Osteoblast (primary cell): ENCODE measurements at regions not wholly inside any gene's neighbourhood (a gene's known extent, or its start where the extent isn't known, plus 50 kb on each side); places are given as distances from the start of the nearest gene placed in this dataset.

ENCODE experiments used
- DNase-seq: peaks from one replicate; pipeline ENCODE4 v3.0.0; 2011; ENCODE audit warnings: low spot score, mixed read lengths; ENCODE audit not compliant: insufficient read length; ENCODE audit errors: missing footprints
- H2AFZ ChIP-seq: 2 replicates; pipeline ENCODE4 v1.6.0; 2011; ENCODE audit warnings: mild to moderate bottlenecking, low read length
- H3K27ac ChIP-seq: 2 replicates; pipeline ENCODE4 v1.5.1; 2011; ENCODE audit warnings: mild to moderate bottlenecking, low read depth, low read length, moderate library complexity
- H3K27me3 ChIP-seq: 2 replicates; pipeline ENCODE4 v1.6.0; 2012; ENCODE audit warnings: mild to moderate bottlenecking, control low read depth, inconsistent platforms, low read length, moderate library complexity; ENCODE audit not compliant: insufficient read depth
- H3K36me3 ChIP-seq: 2 replicates; pipeline ENCODE4 v1.5.1; 2011; ENCODE audit warnings: mild to moderate bottlenecking, low read length, control low read depth, moderate library complexity; ENCODE audit not compliant: insufficient read depth
- H3K4me1 ChIP-seq: 2 replicates; pipeline ENCODE4 v1.5.1; 2011; ENCODE audit warnings: mild to moderate bottlenecking, low read length, control low read depth, moderate library complexity; ENCODE audit not compliant: insufficient read depth
- H3K4me2 ChIP-seq: 2 replicates; pipeline ENCODE4 v1.6.0; 2011; ENCODE audit warnings: mild to moderate bottlenecking, low read length; ENCODE audit not compliant: insufficient read depth
- H3K4me3 ChIP-seq: fragments of 200-600 bp; sonication (generic); 3 replicates; pipeline ENCODE4 v1.5.1; 2012; ENCODE audit warnings: mild to moderate bottlenecking, low read length, inconsistent platforms; ENCODE audit not compliant: insufficient read depth
- H3K79me2 ChIP-seq: 2 replicates; pipeline ENCODE4 v1.6.0; 2012; ENCODE audit warnings: mild to moderate bottlenecking, low read length, control low read depth, inconsistent platforms; ENCODE audit not compliant: insufficient read depth
- H3K9me3 ChIP-seq: 2 replicates; pipeline ENCODE4 v1.5.1; 2011; ENCODE audit warnings: low read depth, low read length, control low read depth
- H4K20me1 ChIP-seq: 2 replicates; pipeline ENCODE4 v1.6.0; 2012; ENCODE audit warnings: mild to moderate bottlenecking, low read length, control low read depth; ENCODE audit not compliant: insufficient read depth
- TF ChIP-seq, protein P1 (sequence below): IDR thresholded peaks from 2 replicates; pipeline ENCODE4 v1.5.1; 2011; ENCODE audit warnings: mild to moderate bottlenecking, low read depth, low read length, moderate library complexity; ENCODE audit errors: extremely low read depth

GRCh38 chr10:65413001-65413400, 1512.8 kb upstream of the LRRTM3 start:
- Histone ChIP-seq H4K20me1 (no peaks in the 10 kb centered on the region), H3K27me3 (no peaks in the 10 kb centered on the region), H3K79me2 (no peaks in the 10 kb centered on the region), H3K4me3 (no peak overlapping the region), H3K4me2 (no peak overlapping the region), H3K27ac (no peak overlapping the region), H3K36me3 (no peaks in the 10 kb centered on the region), H3K9me3 (peaks cover 2% of the 10 kb centered on the region), H3K4me1 (no peaks in the 10 kb centered on the region), H2AFZ (no peak overlapping the region)
- TF ChIP-seq, protein P1, sequence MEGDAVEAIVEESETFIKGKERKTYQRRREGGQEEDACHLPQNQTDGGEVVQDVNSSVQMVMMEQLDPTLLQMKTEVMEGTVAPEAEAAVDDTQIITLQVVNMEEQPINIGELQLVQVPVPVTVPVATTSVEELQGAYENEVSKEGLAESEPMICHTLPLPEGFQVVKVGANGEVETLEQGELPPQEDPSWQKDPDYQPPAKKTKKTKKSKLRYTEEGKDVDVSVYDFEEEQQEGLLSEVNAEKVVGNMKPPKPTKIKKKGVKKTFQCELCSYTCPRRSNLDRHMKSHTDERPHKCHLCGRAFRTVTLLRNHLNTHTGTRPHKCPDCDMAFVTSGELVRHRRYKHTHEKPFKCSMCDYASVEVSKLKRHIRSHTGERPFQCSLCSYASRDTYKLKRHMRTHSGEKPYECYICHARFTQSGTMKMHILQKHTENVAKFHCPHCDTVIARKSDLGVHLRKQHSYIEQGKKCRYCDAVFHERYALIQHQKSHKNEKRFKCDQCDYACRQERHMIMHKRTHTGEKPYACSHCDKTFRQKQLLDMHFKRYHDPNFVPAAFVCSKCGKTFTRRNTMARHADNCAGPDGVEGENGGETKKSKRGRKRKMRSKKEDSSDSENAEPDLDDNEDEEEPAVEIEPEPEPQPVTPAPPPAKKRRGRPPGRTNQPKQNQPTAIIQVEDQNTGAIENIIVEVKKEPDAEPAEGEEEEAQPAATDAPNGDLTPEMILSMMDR = no peak
- no peak for DNase-seq

DNA sequence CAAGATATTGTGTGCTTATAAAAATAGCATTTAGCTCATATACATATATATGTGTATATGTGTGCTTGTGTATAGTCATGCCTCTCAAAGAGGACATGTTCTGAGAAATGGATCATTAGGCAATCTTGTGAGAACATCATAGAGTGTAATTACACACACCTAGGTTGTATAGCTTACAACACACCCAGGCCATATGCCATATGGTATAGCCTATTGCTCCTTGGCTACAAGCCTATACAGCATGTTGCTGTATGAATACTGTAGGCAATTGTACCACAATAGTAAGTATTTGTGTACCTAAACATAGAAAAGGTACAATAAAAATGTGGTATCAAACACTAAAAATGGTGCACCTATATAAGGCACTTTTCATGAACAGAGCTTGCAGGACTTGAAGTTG, 1510.5 kb upstream of the LRRTM3 start:
- Histone ChIP-seq H3K4me1 (no peaks in the 10 kb centered on the region), H3K4me3 (no peak overlapping the region), H2AFZ (no peak overlapping the region), H3K79me2 (no peaks in the 10 kb centered on the region), H4K20me1 (no peaks in the 10 kb centered on the region), H3K36me3 (no peaks in the 10 kb centered on the region), H3K9me3 (peaks cover 2% of the 10 kb centered on the region), H3K27me3 (no peaks in the 10 kb centered on the region), H3K27ac (no peak overlapping the region), H3K4me2 (no peak overlapping the region)
- no peak for DNase-seq
- TF ChIP-seq, protein P1 = no peak

GRCh38 chr10:65416094-65416493, 1509.7 kb upstream of the LRRTM3 start:
- H3K27me3 ChIP-seq = no peaks in the 10 kb centered on the region
- H3K27ac ChIP-seq = no peak overlapping the region
- no peaks in the 10 kb centered on the region for H3K79me2 ChIP-seq
- H3K9me3 ChIP-seq = peaks cover 2% of the 10 kb centered on the region
- no peak overlapping the region for H3K4me2 ChIP-seq
- TF ChIP-seq, protein P1 = no peak
- no peak overlapping the region for H2AFZ ChIP-seq
- H3K4me1 ChIP-seq = no peaks in the 10 kb centered on the region
- H3K36me3 ChIP-seq = no peaks in the 10 kb centered on the region
- DNase-seq = no peak
- H4K20me1 ChIP-seq = no peaks in the 10 kb centered on the region
- H3K4me3 ChIP-seq = no peak overlapping the region

GRCh38 chr10:65419629-65420028, 1506.2 kb upstream of the LRRTM3 start:
- H3K27ac ChIP-seq = no peak overlapping the region
- TF ChIP-seq, protein P1 = no peak
- H4K20me1 ChIP-seq = no peaks in the 10 kb centered on the region
- H3K4me3 ChIP-seq = no peak overlapping the region
- no peaks in the 10 kb centered on the region for H3K79me2 ChIP-seq
- no peaks in the 10 kb centered on the region for H3K36me3 ChIP-seq
- no peaks in the 10 kb centered on the region for H3K9me3 ChIP-seq
- no peak for DNase-seq
- H3K4me2 ChIP-seq = no peak overlapping the region
- H3K27me3 ChIP-seq = no peaks in the 10 kb centered on the region
- no peaks in the 10 kb centered on the region for H3K4me1 ChIP-seq
- no peak overlapping the region for H2AFZ ChIP-seq
